ENCODE measurements at regions not wholly inside any gene's neighbourhood (a gene's known extent, or its start where the extent isn't known, plus 50 kb on each side); places are given as distances from the start of the nearest gene placed in this dataset.

GRCh38 chr3:182000447-182000846 is 288.7 kb downstream of the SOX2 start:
- TF ChIP-seq POLR2A (IDR thresholded peaks at IDR 0.05) = no peak
- TF ChIP-seq CTCF (IDR thresholded peaks at IDR 0.05) = no peak
- TF ChIP-seq POLR2AphosphoS5 (IDR thresholded peaks at IDR 0.05) = no peak

Measured in prostate gland (tissue), 2 donors.